Mesodermal cell (in vitro differentiated cells): ENCODE measurements at regions not wholly inside any gene's neighbourhood (a gene's known extent, or its start where the extent isn't known, plus 50 kb on each side); places are given as distances from the start of the nearest gene placed in this dataset.

Experiments used
- H3K27ac ChIP-seq: 2 replicates; pipeline ENCODE4 v1.7.0; 2013; ENCODE audit warnings: mild to moderate bottlenecking, low read depth, low read length, moderate library complexity; ENCODE audit not compliant: severe bottlenecking
- H3K36me3 ChIP-seq: 2 replicates; pipeline ENCODE4 v1.7.1; 2013; ENCODE audit warnings: mild to moderate bottlenecking, low read length, moderate library complexity; ENCODE audit not compliant: control insufficient read depth, insufficient read depth
- H3K4me1 ChIP-seq: one replicate; pipeline ENCODE4 v1.7.1; 2013; ENCODE audit warnings: mild to moderate bottlenecking, low read length; ENCODE audit not compliant: insufficient read depth, control insufficient read depth, poor library complexity, severe bottlenecking
- H3K4me3 ChIP-seq: 2 replicates; pipeline ENCODE4 v1.7.0; 2013; ENCODE audit warnings: low read length, control low read depth, mild to moderate bottlenecking; ENCODE audit not compliant: insufficient read depth, poor library complexity, severe bottlenecking; ENCODE audit errors: extremely low read depth
- H3K9me3 ChIP-seq: 2 replicates; pipeline ENCODE4 v1.7.1; 2013; ENCODE audit warnings: mild to moderate bottlenecking, low read length, moderate library complexity; ENCODE audit not compliant: control insufficient read depth
- WGBS, 2 experiments: methylation state at CpG; one replicate each; pipeline ENCODE4 v1.1.5; 2013; ENCODE audit warnings: missing lambda C conversion rate in 2 of 2; ENCODE audit not compliant: insufficient coverage in 2 of 2; 5-methylcytosine and 5-hydroxymethylcytosine counted together

DNA sequence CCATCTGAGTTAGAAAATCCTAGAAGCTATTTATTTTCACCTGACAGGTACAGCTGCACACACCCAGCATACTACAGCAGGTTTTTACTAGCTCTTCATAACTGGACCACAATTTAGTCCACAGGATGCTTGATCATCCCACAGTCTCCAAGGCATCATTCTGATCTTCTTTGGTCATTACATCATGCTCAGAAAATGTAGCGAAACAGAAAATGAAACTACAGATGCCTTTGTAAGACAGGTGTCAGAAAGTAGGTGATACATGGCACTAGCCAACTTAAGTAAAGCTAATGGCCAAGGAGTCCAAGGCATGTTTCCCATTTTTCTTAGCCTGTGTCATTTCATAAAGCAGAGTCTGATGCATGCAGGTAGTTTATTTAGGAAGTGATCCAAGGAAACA, 102.3 kb downstream of the HTR1B start:
- no peaks in the 10 kb centered on the region for H3K4me1 ChIP-seq
- H3K27ac ChIP-seq = no peak overlapping the region
- no peaks in the 10 kb centered on the region for H3K9me3 ChIP-seq
- 88 to 89% methylated on average over 1 of the region's 1 CpG for WGBS, 2 experiments
- H3K36me3 ChIP-seq = no peaks in the 10 kb centered on the region
- H3K4me3 ChIP-seq = no peak overlapping the region

GRCh38 chr6:77356821-77357220, 106.5 kb downstream of the HTR1B start:
- Histone ChIP-seq H3K27ac (no peak overlapping the region), H3K4me3 (no peak overlapping the region), H3K4me1 (no peaks in the 10 kb centered on the region), H3K9me3 (no peaks in the 10 kb centered on the region), H3K36me3 (no peaks in the 10 kb centered on the region)

DNA sequence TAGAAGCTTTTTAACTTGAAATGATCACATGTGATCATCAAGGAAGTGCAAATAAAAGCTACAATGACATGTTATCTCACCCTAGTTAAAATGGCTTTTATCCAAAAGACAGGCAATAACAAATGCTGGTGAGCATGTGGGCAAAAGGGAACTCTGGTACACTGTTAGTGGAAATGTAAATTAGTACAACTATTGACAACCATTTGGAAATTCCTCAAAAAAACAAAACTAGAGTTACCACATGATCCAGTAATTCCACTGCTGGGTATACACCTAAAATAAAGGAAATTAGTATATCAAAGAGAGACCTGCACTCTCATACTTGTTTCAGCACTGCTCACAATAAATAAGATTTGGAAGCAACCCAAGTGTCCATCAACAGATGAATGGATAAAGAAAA, 108.7 kb downstream of the HTR1B start:
- Histone ChIP-seq H3K4me3 (no peak overlapping the region), H3K4me1 (no peaks in the 10 kb centered on the region), H3K27ac (no peak overlapping the region), H3K36me3 (no peaks in the 10 kb centered on the region), H3K9me3 (no peaks in the 10 kb centered on the region)

GRCh38 chr6:77353129-77353528, 110.2 kb downstream of the HTR1B start:
- Histone ChIP-seq H3K4me3 (no peak overlapping the region), H3K9me3 (no peaks in the 10 kb centered on the region), H3K36me3 (no peaks in the 10 kb centered on the region), H3K27ac (no peak overlapping the region), H3K4me1 (no peaks in the 10 kb centered on the region)

DNA sequence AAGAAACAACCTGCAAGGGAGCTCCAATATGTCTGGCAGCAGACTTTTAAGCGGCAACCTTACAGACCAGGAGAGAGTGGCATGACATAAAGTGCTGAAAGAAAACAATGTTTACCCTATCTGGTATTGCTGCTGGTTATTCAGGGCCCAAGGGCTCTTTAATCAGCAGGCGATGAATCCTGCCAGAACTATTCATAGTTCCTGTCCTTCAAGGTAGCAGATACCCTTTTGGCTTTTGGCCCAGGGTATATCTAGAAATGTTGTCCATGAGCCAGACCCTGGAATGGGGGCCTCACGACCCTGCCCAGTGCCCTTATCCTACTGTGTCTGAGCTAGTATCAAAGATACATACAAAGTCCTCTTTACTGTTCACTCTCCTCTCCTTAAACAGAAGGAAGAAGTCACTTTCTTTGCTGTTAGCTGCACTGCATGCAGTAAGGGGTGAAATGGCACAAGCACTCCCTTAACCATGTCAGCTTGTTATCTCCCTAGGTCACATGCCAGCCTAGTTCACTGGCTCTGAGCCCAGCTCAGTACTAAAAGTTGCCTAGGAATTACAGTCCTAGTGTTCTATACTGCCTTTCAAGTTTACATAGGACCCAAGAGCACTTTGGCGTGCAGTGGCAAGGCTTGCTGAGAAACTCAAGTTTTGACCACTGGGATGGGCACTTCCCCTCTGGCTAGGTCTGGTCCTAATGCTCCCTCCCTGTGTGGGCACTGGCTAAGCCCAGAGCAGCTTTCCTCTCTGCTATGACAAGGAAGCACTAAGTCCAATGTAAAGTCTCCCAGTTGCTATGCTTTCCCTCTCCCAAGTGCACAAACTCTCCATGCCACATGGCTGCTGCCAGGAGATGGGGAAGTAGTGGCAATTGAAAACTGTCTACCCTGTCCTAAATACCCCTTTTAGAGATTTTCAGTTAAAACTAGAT, 122.0 kb downstream of the HTR1B start:
- Histone ChIP-seq H3K27ac (no peak overlapping the region), H3K9me3 (no peaks in the 10 kb centered on the region), H3K4me3 (no peak overlapping the region), H3K4me1 (no peaks in the 10 kb centered on the region), H3K36me3 (no peaks in the 10 kb centered on the region)
- WGBS, 2 experiments = 93 to 100% methylated on average over 2 to 4 of the region's 4 CpGs

DNA sequence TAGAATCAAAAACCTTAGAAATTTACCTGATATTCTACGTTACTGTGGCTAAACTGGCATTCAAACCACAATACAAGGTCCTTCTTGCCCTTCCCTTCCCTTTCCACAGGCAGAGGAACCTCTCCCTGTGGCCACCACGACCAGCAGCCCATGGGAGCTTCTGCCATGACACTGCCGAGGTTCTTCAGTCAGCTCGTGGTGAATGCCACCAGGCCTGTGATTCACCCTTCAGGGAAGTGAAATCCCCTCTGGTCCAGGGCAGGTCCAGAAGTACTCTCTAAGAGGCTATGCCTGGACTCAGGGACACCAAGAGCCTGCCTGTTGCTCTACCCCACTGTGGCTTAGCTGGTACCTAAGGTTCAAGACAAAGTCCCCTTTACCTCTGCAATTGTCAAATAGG, 123.0 kb downstream of the HTR1B start:
- no peak overlapping the region for H3K27ac ChIP-seq
- no peaks in the 10 kb centered on the region for H3K9me3 ChIP-seq
- H3K4me1 ChIP-seq = no peaks in the 10 kb centered on the region
- WGBS, 2 experiments = 78 to 96% methylated on average over 4 of the region's 4 CpGs
- H3K4me3 ChIP-seq = no peak overlapping the region
- H3K36me3 ChIP-seq = no peaks in the 10 kb centered on the region

DNA sequence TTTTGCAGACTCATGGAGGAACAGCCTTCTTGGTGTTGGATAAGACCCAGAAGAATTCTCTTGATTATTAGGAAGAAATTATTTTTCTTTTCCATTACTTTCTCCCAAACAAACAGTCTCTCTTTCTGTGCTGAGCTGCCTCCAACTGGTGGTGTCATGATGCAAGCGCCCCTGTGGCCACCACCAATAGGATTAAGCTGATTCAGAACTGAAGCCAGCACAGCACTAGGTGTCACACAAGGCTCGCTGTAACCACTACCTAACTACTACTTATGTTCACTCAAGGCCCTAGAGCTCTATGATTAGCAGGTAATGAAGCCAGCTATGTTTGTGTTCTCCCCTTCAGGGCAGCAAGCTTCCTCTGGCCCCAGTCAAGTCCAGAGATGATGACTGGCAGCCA, 123.4 kb downstream of the HTR1B start:
- 100% methylated on average over 1 of the region's 2 CpGs for WGBS, 2 experiments
- H3K27ac ChIP-seq = no peak overlapping the region
- no peaks in the 10 kb centered on the region for H3K4me1 ChIP-seq
- H3K4me3 ChIP-seq = no peak overlapping the region
- H3K9me3 ChIP-seq = no peaks in the 10 kb centered on the region
- no peaks in the 10 kb centered on the region for H3K36me3 ChIP-seq

- Histone ChIP-seq H3K4me3 (no peak overlapping the region), H3K9me3 (peaks cover 15% of the 10 kb centered on the region), H3K27ac (no peak overlapping the region), H3K36me3 (no peaks in the 10 kb centered on the region), H3K4me1 (no peaks in the 10 kb centered on the region)
These were observed 125.9 kb downstream of the HTR1B start for GRCh38 chr6:77337392-77337791.

DNA sequence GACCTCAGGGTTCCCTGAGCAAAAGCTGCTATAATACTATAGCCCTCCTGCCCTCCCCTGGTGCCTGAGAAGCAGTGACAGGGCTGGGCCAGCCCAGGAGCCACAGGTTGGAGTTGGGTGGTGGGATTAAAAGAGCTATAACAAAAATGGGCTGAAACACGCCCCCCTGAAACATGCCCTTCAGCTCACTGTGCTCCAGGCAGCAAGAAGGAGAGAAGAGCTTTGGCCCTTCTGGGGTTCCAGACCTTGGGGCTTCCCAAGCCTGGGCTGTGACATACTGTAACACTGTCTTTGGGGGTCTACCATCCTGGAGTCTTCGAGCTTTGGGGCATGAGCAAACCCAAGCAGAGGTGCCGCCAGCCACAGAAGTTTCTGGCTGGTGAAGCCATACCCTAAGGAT, 129.2 kb downstream of the HTR1B start:
- WGBS, 2 experiments = 83 to 94% methylated on average over 2 of the region's 3 CpGs
- Histone ChIP-seq H3K4me3 (no peak overlapping the region), H3K36me3 (no peaks in the 10 kb centered on the region), H3K27ac (no peak overlapping the region), H3K4me1 (no peaks in the 10 kb centered on the region), H3K9me3 (peaks cover 15% of the 10 kb centered on the region)

GRCh38 chr6:77332915-77333623, 130.2 kb downstream of the HTR1B start:
- Histone ChIP-seq H3K9me3 (peaks cover 15% of the 10 kb centered on the region), H3K4me3 (no peak overlapping the region), H3K4me1 (no peaks in the 10 kb centered on the region), H3K27ac (no peak overlapping the region), H3K36me3 (no peaks in the 10 kb centered on the region)
- WGBS, 2 experiments = 91 to 96% methylated on average over 10 to 15 of the region's 15 CpGs

GRCh38 chr6:77326711-77327110, 136.6 kb downstream of the HTR1B start:
- 92 to 93% methylated on average over 2 of the region's 3 CpGs for WGBS, 2 experiments
- no peaks in the 10 kb centered on the region for H3K4me1 ChIP-seq

More at GRCh38 chr6:77326711-77327110, 136.6 kb downstream of the HTR1B start:
- H3K36me3 ChIP-seq = no peaks in the 10 kb centered on the region
- no peaks in the 10 kb centered on the region for H3K9me3 ChIP-seq
- H3K27ac ChIP-seq = no peak overlapping the region
- no peak overlapping the region for H3K4me3 ChIP-seq
